ENCODE measurements at regions not wholly inside any gene's neighbourhood (a gene's known extent, or its start where the extent isn't known, plus 50 kb on each side); places are given as distances from the start of the nearest gene placed in this dataset.

- no peak for DNase-seq
- H3K27ac ChIP-seq: no peak overlapping the region
- TF ChIP-seq CTCF (IDR thresholded peaks at IDR 0.05; ENCODE audit: low read depth, low read length, missing control alignments): no peak
- H3K36me3 ChIP-seq (replicated peaks): no peaks in the 10 kb centered on the region
- in situ Hi-C loops (cut with HindIII; ENCODE audit: low pct_ligation_motif_present, low sequenced_read_pairs): no loop called here
- no peak overlapping the region for H3K4me3 ChIP-seq (ENCODE audit: low read depth, low read length)
- H3K27me3 ChIP-seq (replicated peaks): no peaks in the 10 kb centered on the region
Observed at GRCh38 chr3:99199021-99199420, 297.5 kb upstream of the DCBLD2 start.

DNA sequence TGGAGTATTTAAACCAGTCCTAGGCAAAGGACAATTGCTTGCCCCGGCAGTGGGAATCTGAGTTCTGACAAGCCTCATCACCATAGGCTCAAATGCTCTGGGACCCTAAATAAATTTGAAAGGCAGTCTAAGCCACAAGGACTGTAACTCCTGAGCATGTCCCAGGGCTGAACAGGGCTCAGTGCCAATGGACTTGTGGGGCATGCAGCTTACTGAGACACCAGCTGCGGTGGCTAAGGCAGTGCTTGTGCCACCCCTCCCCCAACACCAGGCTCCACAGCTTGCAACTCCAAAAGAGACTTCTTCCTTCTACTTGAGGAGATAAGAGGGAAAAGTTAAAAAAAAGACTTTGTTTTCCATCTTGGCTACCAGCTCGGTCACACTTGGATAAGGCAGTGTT is 289.7 kb upstream of the DCBLD2 start:
- no peak for TF ChIP-seq CTCF (IDR thresholded peaks at IDR 0.05; ENCODE audit: low read depth, low read length, missing control alignments)
- H3K27me3 ChIP-seq (replicated peaks): no peaks in the 10 kb centered on the region
- no peak overlapping the region for H3K27ac ChIP-seq
- no peaks in the 10 kb centered on the region for H3K36me3 ChIP-seq (replicated peaks)
- no peak for DNase-seq
- in situ Hi-C loops (cut with HindIII; ENCODE audit: low pct_ligation_motif_present, low sequenced_read_pairs): no loop called here
- H3K4me3 ChIP-seq (ENCODE audit: low read depth, low read length): no peak overlapping the region

GRCh38 chr3:99188936-99189335 is 287.4 kb upstream of the DCBLD2 start:
- no peak for DNase-seq
- no peak for TF ChIP-seq CTCF (IDR thresholded peaks at IDR 0.05; ENCODE audit: low read depth, low read length, missing control alignments)
- Histone ChIP-seq H3K27ac (no peak overlapping the region), H3K4me3 (ENCODE audit: low read depth, low read length) (no peak overlapping the region), H3K27me3 (replicated peaks) (no peaks in the 10 kb centered on the region), H3K36me3 (replicated peaks) (no peaks in the 10 kb centered on the region)
- in situ Hi-C loops (cut with HindIII; ENCODE audit: low pct_ligation_motif_present, low sequenced_read_pairs): no loop called here

DNA sequence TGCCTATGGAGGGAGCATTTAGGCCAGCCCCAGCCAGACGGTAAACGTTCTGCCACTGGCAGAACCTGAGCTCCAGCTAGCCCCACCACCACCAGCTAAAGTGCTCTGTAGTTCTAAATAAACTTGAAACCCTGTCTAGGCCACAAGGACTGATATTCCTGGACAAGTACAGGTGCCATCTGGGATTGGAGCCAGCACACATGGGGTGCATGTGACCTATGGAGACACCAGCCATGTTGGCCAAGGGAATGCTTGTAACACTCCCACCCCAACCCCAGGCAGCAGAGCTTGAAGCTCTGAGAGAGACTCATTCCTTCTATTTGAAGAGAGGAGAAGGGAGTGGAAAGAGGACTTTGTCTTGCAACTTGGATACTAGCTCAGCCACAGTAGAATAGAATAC is 284.5 kb upstream of the DCBLD2 start:
- DNase-seq: no peak
- in situ Hi-C loops (cut with HindIII; ENCODE audit: low pct_ligation_motif_present, low sequenced_read_pairs): no loop called here
- Histone ChIP-seq H3K27me3 (replicated peaks) (no peaks in the 10 kb centered on the region), H3K27ac (no peak overlapping the region), H3K36me3 (replicated peaks) (no peaks in the 10 kb centered on the region), H3K4me3 (ENCODE audit: low read depth, low read length) (no peak overlapping the region)
- TF ChIP-seq CTCF (IDR thresholded peaks at IDR 0.05; ENCODE audit: low read depth, low read length, missing control alignments): no peak

GRCh38 chr3:99176169-99176964 is 274.9 kb upstream of the DCBLD2 start:
- Histone ChIP-seq H3K27ac (no peak overlapping the region), H3K27me3 (replicated peaks) (no peaks in the 10 kb centered on the region), H3K36me3 (replicated peaks) (no peaks in the 10 kb centered on the region), H3K4me3 (ENCODE audit: low read depth, low read length) (no peak overlapping the region)
- no peak for TF ChIP-seq CTCF (IDR thresholded peaks at IDR 0.05; ENCODE audit: low read depth, low read length, missing control alignments)
- in situ Hi-C loops (cut with HindIII; ENCODE audit: low pct_ligation_motif_present, low sequenced_read_pairs): no loop called here
- no peak for DNase-seq
